ENCODE measurements at regions not wholly inside any gene's neighbourhood (a gene's known extent, or its start where the extent isn't known, plus 50 kb on each side); places are given as distances from the start of the nearest gene placed in this dataset.

DNA sequence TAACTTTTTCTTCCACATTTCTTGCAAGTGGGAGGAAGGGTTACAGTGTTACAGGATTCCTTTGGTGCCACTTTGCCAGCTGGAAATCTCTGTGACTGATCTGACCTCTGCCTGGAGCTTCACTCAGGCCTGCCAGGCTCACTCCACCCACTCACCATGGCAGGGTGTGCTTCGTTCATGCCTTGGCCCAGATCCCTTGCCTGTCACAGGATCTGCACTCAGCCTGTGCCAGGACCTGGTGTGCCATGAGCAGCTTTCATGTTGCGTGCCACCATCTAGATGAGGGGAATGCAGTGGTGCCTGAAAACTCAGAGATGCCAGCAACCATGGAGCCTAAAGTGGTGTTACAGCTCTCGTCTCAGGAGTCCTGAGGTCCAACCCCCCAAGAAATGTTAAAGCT lies 2596.4 kb downstream of the PCDH7 start:
- DNase-seq = no peak

- no peak for DNase-seq
Observed at GRCh38 chr4:33323393-33323792, 2603.2 kb downstream of the PCDH7 start.

- DNase-seq = peak; percentile 15
Observed at GRCh38 chr4:33334416-33334815, 2614.2 kb downstream of the PCDH7 start.

GRCh38 chr4:33339762-33340161 lies 2619.6 kb downstream of the PCDH7 start:
- no peak for DNase-seq

DNA sequence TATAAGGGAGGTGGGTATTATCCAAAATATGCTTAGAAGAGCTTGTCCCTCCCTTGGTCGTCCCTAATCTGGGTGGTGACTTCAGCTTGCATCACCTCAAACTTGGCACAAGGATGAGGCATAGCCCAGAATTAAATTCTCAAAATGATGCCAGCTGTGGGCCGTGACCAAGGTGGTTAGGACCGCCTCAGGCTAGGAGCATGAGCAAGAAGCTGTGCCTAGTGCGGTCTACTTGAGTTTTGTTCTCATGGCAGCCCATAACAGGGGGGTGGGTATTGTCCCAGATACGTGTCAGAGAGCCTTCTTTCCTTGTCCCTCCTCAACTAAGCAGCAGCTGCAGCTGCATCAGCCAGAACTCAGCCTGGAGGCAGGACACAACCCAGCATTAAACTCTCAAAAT lies 2620.0 kb downstream of the PCDH7 start:
- no peak for DNase-seq

- DNase-seq = peak; percentile 87
Observed at GRCh38 chr4:33349376-33349775, 2629.2 kb downstream of the PCDH7 start.

- DNase-seq = peak; percentile 87
Observed at GRCh38 chr4:33357121-33357520, 2637.0 kb downstream of the PCDH7 start.

GRCh38 chr4:33369446-33369845 lies 2649.3 kb downstream of the PCDH7 start:
- no peak for DNase-seq

DNA sequence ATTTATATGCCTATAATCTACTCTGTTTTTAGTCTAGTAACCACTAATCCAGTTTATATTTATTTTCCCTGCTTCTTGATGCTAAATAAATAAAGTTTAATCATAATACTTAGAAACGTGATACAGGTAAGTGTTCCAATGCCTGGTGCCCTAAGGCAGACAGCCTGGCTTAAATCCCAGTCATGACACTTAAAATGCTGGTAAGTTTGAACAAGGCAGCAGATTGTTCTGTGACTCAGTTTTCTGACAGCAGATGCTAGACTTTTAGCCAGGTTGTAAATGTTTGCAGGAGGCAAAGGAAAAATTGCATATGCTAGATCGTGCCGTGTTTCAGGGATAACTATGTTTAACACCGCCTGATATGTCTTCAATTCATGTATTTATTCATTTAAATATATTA lies 2661.6 kb downstream of the PCDH7 start:
- peak; percentile 92 for DNase-seq

DNA sequence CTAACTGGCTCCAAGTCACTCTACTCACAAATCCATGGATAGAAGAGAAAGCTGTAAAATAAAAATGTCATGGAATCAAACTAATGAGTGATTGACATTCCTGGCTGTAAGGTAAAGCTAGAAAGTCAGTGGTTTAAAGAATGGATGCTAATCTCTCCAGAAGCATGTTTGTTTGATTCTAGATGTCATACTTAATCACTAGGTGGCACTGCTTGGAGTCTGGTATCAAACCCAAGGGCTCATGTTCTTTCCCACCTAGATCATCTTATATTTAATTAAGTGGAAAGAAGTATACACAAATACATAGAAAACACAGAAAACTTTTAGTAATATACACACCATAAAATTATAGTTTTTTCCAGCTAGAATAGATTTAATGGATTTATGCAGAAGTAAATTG lies 2666.6 kb downstream of the PCDH7 start:
- no peak for DNase-seq

- DNase-seq = no peak
Observed at GRCh38 chr4:33390976-33391375, 2670.8 kb downstream of the PCDH7 start.

DNA sequence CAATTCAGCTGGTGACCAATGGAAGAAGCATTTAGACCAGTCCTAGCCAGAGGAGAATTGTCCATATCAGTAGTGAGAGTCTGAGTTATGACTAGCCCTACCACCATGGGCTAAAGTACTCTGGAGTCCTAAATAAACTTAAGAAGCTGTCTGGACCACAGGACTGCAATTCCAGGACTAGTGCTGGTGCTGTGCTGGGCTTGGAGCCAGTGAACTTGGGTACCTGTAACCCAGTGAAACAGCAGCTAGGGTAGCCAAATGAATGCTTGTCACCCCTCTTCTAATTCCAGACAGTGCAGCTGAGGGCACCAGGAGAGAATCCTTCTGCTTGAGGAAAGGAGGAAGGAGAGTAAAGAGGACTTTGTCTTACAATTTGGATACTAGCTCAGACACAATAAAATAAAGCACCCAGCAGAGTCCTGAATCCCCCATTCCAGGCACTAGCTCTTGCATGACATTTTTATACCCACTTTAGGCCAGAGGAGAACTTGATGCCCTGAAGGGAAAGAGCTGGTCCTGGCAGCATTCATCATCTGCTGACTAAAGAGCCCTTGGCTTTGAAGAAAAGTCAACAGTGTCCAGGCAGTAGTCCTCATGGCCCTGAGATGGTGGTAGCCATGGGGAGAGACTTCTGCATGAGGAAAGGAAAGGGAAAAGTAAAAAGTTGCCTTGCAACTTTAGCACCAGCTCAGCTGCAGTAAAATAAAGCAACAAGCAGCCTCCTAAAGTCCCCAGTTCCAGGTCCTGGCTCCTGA lies 2675.7 kb downstream of the PCDH7 start:
- no peak for DNase-seq

- no peak for DNase-seq
Observed at GRCh38 chr4:33400504-33400903, 2680.3 kb downstream of the PCDH7 start.

DNA sequence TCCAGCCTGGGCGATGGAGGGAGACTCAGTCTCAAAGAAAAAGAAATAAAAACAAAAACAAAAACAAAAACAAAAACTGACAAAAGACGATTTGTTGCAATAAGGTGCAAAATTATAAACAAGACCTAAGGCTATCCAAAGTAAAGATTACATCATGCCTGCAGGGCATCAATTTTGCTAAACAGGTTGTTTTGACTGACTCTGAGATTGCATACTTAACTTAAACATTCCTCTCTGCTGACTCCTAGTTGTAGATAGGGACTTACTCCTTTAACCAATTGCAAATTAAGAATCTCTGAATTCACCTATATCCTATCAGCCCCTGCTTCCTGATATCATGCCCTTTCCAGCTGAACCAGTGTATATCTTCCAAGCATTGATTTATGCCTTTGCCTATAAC lies 2687.3 kb downstream of the PCDH7 start:
- no peak for DNase-seq

GRCh38 chr4:33411182-33411581 lies 2691.0 kb downstream of the PCDH7 start:
- DNase-seq = no peak

- no peak for DNase-seq
Observed at GRCh38 chr4:33421887-33422286, 2701.7 kb downstream of the PCDH7 start.

GRCh38 chr4:33422656-33423055 lies 2702.5 kb downstream of the PCDH7 start:
- no peak for DNase-seq

- no peak for DNase-seq
Observed at GRCh38 chr4:33425936-33426335, 2705.8 kb downstream of the PCDH7 start.

- DNase-seq = no peak
Observed at GRCh38 chr4:33427676-33428075, 2707.5 kb downstream of the PCDH7 start.

GRCh38 chr4:33429971-33430370 lies 2709.8 kb downstream of the PCDH7 start:
- DNase-seq = no peak

DNA sequence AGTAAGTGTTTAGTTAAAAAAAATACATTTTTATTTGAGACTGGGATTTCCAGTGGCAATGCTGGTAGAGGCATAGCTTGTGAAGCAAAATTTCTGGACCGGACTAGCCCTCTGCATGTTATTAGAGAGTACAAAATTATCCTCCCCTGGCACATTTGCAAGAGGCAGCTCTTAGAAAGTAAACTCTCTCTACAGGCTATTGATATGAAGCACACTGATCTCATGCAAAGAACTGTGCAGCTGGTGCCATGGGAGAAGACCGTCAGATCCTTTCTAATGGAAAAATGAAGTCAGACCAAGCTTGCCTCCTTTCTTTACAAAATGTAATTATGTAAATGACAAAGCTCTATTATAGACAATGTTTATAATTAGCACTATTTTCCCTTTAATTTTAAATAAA lies 2717.2 kb downstream of the PCDH7 start:
- peak; percentile 35 for DNase-seq

GRCh38 chr4:33446953-33447352 lies 2726.8 kb downstream of the PCDH7 start:
- no peak for DNase-seq

DNA sequence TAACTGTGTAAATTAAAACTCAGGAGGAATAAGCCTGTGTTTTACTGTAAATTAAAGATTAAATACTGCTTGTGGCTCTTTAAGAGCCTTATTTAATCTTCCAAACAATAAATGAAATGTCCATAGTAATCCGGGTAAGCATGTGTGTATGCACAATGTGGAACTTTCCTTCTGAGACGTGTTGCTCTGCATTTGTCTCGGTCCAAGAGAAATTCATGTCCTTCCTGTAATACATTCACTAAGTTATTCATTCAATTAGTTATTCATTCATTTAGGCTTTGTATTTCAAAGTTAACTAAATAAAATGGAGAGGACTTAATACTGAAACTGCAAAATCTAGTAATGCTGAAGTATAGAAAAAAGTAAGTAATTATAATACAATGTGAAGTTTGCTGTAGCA lies 2728.8 kb downstream of the PCDH7 start:
- DNase-seq = no peak

DNA sequence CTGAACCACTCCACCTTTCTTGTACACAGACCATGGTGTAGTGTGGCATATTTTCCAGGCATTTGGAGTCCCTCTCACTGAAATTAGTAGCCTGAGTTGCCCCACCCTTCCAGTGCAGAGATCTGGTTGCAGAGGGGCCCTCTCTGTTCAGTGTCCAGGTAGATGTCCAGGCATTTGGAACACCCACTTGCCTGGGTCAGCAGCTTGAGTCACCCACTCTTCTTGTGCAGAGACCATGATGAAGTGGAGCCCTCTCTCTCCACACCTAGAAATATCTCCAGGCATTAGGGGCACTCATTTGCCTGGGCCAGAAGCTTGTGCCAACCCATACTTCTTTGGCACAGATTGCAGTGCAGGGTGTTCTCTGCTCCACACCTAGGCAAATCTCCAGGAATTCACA lies 2733.3 kb downstream of the PCDH7 start:
- DNase-seq = no peak

- no peak for DNase-seq
Observed at GRCh38 chr4:33453916-33454315, 2733.7 kb downstream of the PCDH7 start.

Data from NCI-H69 (cell line).